Left ventricle myocardium inferior (tissue), 1 donor: ENCODE measurements at regions not wholly inside any gene's neighbourhood (a gene's known extent, or its start where the extent isn't known, plus 50 kb on each side); places are given as distances from the start of the nearest gene placed in this dataset.
A peak's percentile ranks its signal among the peaks of the same experiment; 100 is the strongest.

ENCODE experiments used
- DNase-seq: peaks from one replicate; pipeline ENCODE4 v3.0.0-alpha.2; 2020
- H3K27ac ChIP-seq: fragments of 200-600 bp; replicated peaks from 2 replicates; pipeline ENCODE4 v1.8.0; 2021
- H3K27me3 ChIP-seq: fragments of 200-600 bp; 2 replicates; pipeline ENCODE4 v1.8.0; 2021; ENCODE audit warnings: low read depth
- H3K36me3 ChIP-seq: fragments of 200-600 bp; 2 replicates; pipeline ENCODE4 v1.8.0; 2021
- H3K4me1 ChIP-seq: fragments of 200-600 bp; 2 replicates; pipeline ENCODE4 v1.8.0; 2021
- H3K4me3 ChIP-seq: fragments of 200-600 bp; 2 replicates; pipeline ENCODE4 v1.8.0; 2021; ENCODE audit warnings: mild to moderate bottlenecking, moderate library complexity
- H3K9me3 ChIP-seq: fragments of 200-600 bp; replicated peaks from 2 replicates; pipeline ENCODE4 v1.8.0; 2021
- CTCF ChIP-seq: fragments of 200-600 bp; IDR thresholded peaks from 2 replicates; pipeline ENCODE4 v1.8.0; 2021; ENCODE audit warnings: antibody characterized with exemption, mild to moderate bottlenecking, borderline replicate concordance
- intact Hi-C: fragments of 100-400 bp; cut with micrococcal nuclease; formaldehyde crosslinking; loops from one replicate; pipeline ENCODE4 v1.11.0; 2022
- donor health status: DM: no; HTN: yes; CAD: no; lungs with severe emphysema.

GRCh38 chr6:128696691-128697689 is 176.6 kb upstream of the PTPRK start:
- TF ChIP-seq CTCF = no peak
- Histone ChIP-seq H3K36me3 (no peaks in the 10 kb centered on the region), H3K4me1 (no peaks in the 10 kb centered on the region), H3K27me3 (no peaks in the 10 kb centered on the region), H3K9me3 (no peaks in the 10 kb centered on the region), H3K4me3 (no peak overlapping the region), H3K27ac (no peak overlapping the region)
- no peak for DNase-seq
- intact Hi-C loops = no loop called here

GRCh38 chr6:128694303-128695009 is 174.1 kb upstream of the PTPRK start:
- Histone ChIP-seq H3K36me3 (no peaks in the 10 kb centered on the region), H3K9me3 (no peaks in the 10 kb centered on the region), H3K4me3 (no peak overlapping the region), H3K4me1 (peaks cover 7% of the 10 kb centered on the region), H3K27me3 (no peaks in the 10 kb centered on the region), H3K27ac (no peak overlapping the region)
- DNase-seq = no peak
- TF ChIP-seq CTCF = no peak
- intact Hi-C loops = no loop called here

- peak overlapping the region; percentile 39 for H3K4me3 ChIP-seq
- no peaks in the 10 kb centered on the region for H3K36me3 ChIP-seq
- no peak overlapping the region for H3K27ac ChIP-seq
- DNase-seq = no peak
- H3K4me1 ChIP-seq = peaks cover 18% of the 10 kb centered on the region
- peaks cover 12% of the 10 kb centered on the region for H3K9me3 ChIP-seq
- H3K27me3 ChIP-seq = no peaks in the 10 kb centered on the region
- intact Hi-C loops = no loop called here
- TF ChIP-seq CTCF = no peak
Observed at GRCh38 chr6:128690063-128690462, 169.7 kb upstream of the PTPRK start.

GRCh38 chr6:128686084-128686483 is 165.7 kb upstream of the PTPRK start:
- intact Hi-C loops = no loop called here
- no peaks in the 10 kb centered on the region for H3K36me3 ChIP-seq
- peaks cover 18% of the 10 kb centered on the region for H3K4me1 ChIP-seq
- H3K27me3 ChIP-seq = no peaks in the 10 kb centered on the region
- TF ChIP-seq CTCF = no peak
- no peak overlapping the region for H3K4me3 ChIP-seq
- H3K27ac ChIP-seq = no peak overlapping the region
- DNase-seq = no peak
- peaks cover 14% of the 10 kb centered on the region for H3K9me3 ChIP-seq

- Histone ChIP-seq H3K4me1 (peaks cover 6% of the 10 kb centered on the region), H3K9me3 (peaks cover 3% of the 10 kb centered on the region), H3K36me3 (no peaks in the 10 kb centered on the region), H3K27me3 (no peaks in the 10 kb centered on the region), H3K27ac (no peak overlapping the region), H3K4me3 (no peak overlapping the region)
- intact Hi-C loops = no loop called here
- TF ChIP-seq CTCF = no peak
- no peak for DNase-seq
Observed at GRCh38 chr6:128676456-128676855, 156.1 kb upstream of the PTPRK start.
